Dedifferentiated amniotic fluid mesenchymal stem cell (primary cell): ENCODE measurements at regions not wholly inside any gene's neighbourhood (a gene's known extent, or its start where the extent isn't known, plus 50 kb on each side); places are given as distances from the start of the nearest gene placed in this dataset.
"Not testable (repeated sequence)": the region's sequence is repeated elsewhere in the genome, so short reads cannot be mapped to it uniquely, and the experiment has no call there.

Experiments
- DNase-seq: peaks from one replicate; pipeline ENCODE4 v3.0.0-alpha.2; 2016; ENCODE audit errors: extremely low spot score

DNA sequence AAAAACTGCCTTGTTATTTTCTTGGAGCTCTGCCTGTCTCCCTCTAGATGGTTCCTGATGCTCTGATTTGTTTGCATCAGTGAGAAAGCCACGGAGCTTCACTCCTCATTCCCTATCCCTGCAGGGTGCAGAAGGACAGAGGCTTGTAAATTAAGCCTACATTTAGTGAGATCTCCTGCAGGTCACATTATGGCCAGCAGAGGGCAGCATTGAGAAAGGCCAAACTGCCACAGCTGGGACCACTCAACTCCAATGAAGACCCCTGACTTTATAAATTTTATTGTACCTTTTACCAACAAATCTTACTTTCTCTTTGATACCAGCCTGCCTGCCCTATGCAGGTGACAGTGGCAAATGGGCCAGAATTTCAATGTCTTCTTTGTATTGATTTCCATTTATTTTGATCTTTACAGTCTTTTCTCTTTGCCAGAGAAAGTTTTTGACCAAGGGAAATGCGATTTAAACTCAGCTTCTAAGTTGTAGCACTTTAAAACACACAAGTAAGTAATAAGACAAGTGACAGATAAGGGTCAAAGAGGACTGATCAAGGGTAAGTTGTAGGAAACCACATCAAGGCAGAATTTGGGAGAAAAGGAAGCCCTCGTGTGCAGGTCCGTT lies 1029.1 kb upstream of the KLHL29 start:
- DNase-seq, result no peak

DNA sequence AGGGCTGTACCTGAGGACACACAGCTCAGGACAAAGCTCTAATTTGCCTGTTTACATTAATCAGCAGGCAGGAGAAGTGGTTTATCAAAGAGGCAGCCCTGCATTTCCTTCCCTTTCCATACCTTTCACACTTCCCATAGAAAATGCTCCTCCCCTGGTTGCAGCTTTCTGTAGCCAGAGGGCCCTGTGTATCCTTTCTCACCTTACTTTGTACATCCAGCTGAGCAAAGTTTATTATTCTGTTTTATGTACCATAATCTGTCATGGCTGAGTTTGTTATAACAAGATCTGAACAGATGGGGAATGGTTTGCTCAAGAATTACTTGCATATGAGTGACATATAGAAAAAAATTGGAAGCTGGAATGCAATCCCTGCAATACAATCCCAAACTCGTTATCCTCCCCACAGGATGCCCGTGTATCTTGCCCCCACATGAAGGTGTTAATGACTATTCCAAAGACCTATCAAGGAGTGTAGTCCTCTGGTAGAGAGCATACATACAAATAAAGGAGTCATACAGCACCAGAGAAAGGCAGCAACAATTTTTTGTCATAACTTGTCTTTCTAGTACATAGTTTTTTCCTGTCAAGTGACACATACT lies 1025.8 kb upstream of the KLHL29 start:
- no peak for DNase-seq

DNA sequence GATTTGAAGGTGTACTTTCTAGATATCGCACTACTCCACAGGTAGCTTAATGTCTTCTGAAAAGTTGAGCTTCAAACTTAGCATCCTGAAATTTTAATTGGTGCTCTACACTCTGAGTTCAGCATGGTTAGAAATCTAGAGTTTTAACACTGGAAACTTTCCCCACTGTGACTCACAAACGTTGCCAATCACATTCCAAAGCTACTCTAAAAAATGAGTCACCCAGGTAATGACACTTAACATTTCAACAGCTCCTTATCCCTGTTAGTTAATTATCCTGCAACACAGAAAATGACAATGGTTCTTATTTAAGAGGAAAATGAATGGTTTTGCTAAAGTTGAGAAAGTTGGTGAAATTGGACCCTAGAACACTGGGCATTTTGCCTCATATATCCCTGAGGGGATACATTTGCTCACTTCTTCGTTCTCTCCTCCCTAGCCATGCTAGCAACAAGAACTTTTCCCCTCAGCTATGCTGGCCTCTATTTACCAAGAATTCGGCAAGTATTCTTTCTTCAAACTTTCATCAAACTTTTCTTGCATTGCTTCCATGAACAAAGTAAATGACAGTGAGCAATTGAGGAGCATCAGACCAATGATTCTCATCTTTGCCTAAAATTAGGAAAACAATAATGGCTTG lies 1024.1 kb upstream of the KLHL29 start:
- DNase-seq, result no peak

DNA sequence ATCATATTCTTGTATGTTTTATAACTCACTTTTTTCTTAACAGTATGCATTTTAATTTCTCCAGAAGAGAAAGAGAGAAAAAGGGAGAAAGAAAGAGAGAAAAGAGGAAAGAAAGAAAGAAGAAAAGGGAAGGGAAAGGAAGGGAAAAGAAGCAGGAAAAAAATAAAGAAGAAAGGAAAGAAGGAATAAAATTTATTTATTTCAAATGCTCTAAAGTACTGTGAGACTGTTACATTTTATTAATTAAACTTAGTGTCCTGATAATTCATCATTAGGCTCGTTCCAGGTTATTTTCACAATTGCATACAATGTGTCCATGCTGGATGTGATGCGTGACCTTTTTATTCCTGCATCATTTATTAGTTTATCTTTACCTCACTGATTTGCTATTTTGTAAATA lies 1023.4 kb upstream of the KLHL29 start:
- no peak for DNase-seq

DNA sequence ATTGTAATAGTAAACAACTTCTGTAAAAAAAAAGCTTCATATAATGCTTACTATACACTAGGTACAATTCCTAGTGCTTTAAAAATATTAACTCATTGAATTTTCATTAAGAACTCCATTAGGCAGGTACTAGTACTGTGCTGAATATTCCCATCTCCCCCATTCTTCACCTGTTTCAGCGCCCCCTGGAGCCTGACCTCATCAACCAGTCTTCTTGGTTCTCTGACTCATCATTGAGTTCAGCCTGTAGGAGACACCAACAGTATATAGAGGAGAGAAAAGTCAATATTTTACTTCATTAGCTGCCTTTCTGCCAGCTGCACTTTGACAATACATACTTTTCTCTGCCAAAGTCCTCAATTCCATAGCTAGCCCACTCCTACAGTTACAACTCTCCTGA lies 1009.9 kb upstream of the KLHL29 start:
- DNase-seq, result no peak

DNA sequence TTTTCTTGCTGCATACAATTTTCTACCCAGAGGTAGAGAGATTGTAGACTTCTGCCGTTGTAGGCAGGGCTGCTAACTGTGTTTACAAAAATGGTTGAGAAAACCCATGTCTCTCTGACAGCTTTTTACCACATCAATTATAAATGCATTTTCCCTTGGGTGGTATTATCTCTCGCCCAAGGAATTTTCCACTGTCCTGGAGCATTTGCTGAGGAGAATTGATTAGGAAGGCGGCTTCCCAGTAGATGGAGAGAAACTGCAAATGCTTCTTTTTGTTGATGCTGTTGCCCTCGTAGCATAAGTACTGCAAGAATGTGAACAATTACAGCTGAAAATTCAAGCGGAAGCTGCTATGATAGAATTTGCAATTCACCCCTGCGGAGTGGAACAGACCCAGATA lies 1007.7 kb upstream of the KLHL29 start:
- DNase-seq, result no peak

DNA sequence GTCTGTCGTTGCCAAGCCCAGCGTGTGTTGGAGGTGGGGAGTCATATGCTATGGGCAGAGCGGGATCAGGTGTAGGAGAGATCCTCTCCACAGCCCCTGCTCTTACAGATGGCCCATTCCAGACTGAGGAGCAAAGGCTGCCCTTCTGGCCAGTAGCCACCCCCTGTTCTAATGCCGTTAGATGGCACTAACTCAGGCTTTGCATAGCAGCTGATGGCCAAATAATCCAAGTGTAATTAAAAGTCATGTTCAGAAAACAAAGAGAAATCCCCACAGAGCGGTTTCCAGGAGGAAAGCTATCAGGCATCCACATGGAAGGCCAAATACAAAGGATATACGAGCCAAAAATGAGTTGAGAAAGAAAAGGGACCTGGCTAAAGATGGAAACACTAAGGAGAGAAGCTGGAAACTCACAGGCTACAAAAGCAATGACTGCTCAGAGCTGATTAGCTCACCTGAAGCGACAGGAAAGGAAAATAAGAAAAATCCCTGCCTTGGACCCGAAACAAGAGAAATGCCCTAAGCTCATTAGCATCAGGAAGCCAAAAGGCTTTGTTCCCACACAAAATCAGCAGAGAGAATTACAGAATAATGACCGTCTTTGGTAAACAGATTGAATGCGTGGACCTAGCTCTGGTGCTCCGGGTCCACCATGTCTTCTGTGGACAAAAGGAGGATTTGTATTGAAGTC lies 1002.4 kb upstream of the KLHL29 start:
- no peak for DNase-seq

DNA sequence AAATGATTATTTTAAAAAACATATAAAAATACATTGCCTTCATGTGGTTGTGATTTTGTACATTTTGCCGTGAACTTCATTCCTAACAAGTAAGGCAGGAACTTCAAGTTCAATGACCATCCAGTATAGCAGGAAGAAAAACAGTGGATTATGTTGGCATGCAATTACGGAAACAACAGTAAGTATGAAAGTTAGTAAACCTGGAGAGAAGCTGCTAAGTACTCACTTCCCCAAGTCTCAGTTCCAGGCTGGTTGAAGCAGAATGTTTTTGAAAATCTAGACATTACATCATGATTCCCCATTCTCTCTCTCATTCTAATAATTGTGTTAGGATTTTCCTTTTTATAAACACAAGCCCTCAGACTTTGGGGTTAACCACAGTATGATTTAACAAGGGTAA lies 987.1 kb upstream of the KLHL29 start:
- DNase-seq, result no peak

DNA sequence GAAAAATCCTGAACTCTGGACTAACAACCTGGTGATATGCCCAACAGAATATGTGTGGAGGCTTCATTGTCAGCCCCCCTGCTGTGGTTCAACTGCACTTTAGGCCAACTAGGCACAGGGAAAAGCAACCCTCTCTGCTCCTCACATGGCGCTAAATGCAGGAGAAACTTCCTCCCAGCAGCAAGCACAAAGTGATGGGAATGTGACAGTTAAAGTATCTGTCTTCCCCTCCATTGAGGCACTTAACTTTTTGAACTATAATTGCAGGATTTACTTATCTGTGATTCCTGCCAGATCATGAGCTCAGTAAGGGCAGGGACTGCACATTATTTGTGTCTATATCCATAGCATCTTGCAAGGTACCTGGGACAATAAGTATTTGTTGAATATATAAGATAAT lies 981.2 kb upstream of the KLHL29 start:
- no peak for DNase-seq

DNA sequence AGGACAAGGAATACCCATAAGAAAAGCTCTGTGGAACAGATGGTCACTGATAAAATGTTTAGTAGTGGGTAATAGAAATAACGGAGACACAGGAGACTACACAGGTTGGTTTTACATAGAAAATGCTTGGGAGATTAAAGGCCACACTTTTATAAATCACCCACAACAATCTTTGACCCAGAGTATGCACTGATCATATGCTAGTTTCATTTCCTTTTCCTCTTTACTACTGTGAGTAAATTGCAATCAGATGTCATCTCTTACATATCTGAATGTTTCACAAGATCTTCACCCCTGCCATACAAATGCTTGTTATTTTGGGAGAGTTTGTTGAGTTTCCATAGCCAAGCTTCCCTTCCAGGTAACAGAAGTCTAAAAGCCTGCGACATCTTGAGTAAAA lies 978.4 kb upstream of the KLHL29 start:
- no peak for DNase-seq

DNA sequence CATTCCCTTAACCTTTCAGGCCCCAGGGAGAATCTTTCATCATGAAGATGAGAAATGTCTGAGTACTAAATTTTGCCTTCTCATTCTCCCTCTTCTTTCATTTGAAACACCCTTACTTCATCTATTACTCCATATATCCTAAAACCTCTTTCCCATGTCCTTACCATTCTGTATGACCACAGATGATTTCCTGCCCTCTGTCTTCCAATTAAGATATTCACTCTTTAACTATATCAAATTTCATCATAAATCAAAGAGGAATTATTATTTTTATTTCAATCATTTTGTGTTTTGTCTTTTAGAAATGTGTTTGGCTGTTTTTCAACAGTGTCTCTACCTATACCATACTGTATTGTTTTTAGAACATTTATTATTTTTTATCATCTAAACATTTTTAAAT lies 964.9 kb upstream of the KLHL29 start:
- DNase-seq, result no peak

DNA sequence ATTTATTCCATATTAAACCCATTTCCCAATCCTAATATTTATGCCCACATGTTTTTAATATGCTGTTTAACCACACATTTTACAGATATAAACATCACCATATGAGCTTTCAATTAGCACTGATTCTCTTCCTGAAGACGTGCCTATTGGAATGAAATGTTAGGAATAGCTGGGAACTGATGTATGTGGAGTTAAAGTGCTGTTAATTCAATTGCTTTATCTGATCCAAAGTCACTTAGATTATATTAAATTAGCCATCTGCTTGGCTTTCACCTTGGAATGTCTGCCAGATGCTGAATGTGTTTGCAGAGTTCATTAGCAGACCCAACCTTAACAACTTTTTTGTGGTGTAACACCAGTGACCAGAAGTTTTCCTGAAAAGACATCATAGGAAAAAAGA lies 942.9 kb upstream of the KLHL29 start:
- no peak for DNase-seq

DNA sequence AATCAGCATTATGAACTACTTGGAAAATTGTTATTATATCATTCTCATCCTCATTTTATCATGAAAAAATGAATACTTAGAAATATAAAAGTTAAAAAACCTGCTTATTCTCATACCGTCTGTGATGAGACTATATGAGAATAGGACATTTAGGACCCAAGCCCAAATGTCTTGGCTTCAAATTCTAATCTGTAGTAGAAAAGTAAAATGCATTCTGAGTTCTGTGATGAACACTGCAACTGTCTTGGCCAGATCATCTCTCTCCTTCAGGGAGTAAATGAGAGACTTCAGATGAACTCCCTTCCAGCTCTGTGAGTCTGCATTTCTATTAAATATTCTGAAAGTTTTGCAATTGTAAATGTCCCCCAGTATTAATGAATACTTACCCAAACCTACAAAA lies 940.7 kb upstream of the KLHL29 start:
- DNase-seq, result no peak

DNA sequence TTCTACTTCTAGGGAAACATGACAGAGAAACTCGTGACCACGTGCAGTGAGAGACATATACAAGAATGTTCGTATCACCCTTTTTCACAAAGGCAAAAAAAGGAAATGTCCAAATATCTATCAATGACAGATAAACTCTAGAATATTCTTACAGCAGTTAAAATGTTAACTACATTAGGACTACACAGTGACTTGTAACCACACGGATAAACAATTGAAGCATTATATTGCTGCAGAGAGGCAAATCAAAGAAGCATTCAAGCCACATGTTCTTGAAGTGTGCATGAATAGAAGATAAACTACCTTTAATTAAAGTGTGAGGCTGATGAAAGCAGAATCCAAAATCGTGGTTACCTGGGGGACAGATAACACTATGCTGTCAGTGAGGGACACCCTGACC lies 935.3 kb upstream of the KLHL29 start:
- no peak for DNase-seq

DNA sequence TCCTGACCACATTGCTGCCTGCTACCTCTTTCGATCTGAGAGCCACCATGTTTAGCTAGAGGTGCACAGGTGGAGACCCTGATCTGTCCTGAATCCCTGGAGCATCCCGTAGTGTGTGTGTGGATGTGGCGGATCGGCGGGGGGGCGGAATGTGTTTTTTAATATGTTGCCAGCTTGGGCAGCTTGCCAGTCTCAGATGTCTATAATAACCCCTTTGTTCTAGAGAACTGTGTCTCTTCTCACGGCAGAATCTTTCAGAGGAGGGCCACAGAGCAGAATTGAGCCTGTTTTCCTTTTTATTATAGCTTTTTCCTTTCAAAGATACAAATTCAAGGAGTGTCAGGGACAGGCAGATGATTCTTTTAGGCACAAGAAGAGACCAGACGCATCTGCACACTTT lies 934.1 kb upstream of the KLHL29 start:
- DNase-seq, result no peak

DNA sequence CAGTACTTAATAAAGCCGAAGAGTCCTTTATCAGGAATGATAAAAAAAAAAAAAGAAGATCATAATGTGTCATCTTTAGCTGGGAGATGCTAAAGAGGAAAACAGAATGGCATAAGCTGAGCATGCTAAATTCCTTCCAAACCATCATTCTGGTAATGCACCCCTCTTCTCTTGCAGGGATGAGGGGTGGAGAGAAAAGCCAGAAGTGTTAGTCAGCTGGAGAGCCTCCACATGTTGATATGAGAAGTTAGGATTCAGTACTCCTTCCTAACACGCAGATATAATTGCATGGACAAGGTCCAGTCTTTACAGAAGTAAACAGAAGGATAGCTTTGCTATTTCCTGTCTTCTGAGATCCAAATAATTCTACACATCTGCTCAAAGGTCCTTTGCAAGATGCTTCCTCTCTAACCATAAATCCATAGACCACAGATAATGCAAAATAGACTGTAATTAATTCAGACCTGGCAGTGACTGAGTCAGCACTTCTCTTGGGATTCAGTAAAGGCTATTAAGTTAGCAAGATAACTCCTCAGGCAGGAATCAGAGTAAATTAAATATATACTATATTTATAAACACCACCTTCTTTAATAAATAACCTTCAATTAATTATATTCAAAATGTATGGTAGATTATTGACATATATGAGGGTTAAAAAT lies 930.0 kb upstream of the KLHL29 start:
- no peak for DNase-seq

DNA sequence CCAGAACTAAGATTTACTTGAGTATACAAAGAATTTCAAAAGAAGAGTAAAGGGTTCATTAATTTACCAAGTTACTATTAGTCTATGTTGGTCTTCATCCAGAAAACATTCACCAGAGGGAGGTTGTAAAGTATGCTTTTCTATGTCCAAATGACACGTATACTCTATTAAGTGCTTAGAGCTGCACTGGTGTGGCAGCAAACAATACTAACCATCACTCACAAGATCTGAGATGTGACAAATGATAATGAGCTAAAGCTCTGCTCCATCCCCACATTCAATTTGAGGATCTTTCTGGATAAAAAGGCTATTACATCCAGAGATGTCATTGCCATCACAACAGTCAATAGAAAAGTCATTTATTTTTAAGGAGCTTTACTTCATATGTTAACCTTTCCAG lies 926.5 kb upstream of the KLHL29 start:
- no peak for DNase-seq

DNA sequence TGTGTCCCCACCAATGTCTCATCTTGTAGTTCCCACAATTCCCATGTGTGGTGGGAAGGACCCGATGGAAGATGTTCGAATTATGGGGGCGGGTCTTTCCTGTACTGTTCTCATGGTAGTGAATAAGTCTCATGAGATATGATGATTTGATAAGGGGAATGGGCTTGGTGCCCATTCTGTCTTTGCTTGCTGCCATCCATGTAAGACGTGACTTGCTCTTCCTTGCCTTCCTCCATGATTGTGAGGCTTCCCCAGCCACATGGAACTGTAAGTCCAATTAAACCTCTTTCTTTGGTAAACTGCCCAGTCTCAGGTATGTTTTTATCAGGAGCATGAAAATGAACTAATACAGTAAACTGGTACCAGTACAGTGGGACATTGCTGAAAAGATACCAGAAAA lies 909.9 kb upstream of the KLHL29 start:
- not testable (repeated sequence) for DNase-seq

DNA sequence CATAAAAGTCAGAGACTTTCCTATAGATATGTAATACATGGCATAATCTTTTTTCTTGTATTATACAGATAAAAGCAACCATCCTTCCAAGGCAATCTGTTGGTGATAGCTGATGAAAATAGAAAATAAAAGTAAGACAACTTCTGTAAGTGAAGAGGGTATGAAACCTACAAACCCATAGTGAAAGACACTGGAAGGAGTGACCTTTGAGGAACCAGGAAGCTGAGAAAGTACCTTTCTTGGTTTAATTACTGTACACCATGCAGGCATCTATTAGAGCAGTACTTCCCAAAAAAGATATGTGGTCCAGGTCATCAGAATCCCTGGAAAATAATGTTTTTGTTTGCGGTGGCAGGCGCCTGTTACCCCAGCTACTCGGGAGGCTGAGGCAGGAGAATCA lies 906.6 kb upstream of the KLHL29 start:
- no peak for DNase-seq

DNA sequence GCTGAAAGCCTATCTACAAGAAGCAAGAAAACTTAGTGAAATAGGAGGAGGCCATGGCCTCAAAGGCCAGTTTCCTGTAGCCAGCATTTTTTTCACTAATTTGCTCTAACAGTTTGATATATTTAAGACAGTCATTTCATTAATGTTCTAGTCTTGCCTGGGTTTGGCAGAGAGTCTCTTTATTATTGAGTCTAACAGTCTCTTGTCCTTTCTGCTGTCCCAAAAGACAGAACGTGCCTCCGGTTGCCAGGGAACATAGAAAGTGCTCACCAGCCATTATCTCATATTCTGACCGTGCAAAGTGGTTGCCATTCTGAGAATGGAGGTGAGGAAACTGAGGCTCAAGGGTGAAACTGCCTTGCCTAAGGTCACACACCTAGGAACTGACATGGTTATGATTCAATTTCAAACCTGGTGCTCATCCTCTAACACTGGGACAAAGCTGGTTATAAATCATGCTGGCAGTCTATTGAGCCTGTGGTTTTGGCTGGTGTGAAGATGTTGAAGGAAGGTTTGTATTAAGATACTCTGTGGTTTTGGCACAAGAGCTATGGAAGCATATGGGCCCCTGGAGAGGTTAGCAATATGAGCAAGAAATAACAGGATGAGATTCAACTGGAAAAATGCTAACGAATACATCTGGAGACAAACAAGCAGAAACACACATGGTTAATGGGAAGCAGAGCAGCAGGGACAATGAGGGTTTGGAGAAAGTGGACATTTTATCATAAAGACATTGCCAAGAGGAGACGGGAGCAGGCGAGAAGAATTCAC lies 903.3 kb upstream of the KLHL29 start:
- DNase-seq, result no peak

DNA sequence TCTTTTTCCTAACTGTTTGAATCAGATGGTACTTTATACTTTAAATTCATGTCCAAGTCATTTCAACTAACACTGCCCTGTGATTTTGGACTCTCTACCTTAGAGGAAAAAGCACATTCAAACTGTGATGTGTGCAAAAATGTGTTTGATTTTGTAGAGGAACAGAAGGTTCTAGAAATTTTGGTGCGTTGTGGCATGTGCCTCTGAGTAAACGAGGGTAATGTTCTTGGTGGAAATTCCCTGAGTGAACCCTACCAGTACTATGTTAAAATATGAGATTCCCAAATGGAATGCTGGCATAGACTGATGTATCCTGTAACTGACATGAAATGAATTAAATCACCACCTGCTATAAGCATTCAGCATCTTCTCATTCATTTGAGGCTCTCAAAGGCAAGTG lies 901.9 kb upstream of the KLHL29 start:
- no peak for DNase-seq

DNA sequence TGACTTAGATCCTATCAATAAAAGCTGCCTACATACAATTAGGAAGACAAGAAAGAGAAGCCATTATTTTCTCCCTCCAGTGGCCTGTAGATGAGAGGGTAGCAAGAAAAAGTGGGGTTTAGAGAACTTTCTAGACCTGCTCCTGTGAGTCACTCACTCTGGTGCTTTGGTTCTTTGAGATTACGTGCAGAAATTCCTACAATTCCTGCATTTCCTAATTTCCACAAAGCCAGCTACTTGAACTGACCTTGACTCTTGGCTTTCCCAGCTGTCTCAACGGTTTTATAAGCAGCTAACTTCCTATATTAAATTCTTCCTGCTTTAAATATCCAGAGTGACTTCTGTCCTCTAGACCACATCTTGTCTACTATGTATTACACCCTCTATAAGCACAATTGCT lies 899.5 kb upstream of the KLHL29 start:
- no peak for DNase-seq
